AG10803 (cell line): ENCODE measurements at regions not wholly inside any gene's neighbourhood (a gene's known extent, or its start where the extent isn't known, plus 50 kb on each side); places are given as distances from the start of the nearest gene placed in this dataset.

Experiments used
- DNase-seq: peaks from one replicate; pipeline ENCODE4 v3.0.0; 2010; ENCODE audit warnings: low read depth
- H3K4me3 ChIP-seq: 2 replicates; pipeline ENCODE4 v1.5.1; 2011; ENCODE audit warnings: mild to moderate bottlenecking, low read length, control low read depth
- CTCF ChIP-seq: conservative IDR thresholded peaks from 2 replicates; pipeline ENCODE4 v1.5.1; 2011; ENCODE audit warnings: mild to moderate bottlenecking, low read length, control low read depth, inconsistent platforms

DNA sequence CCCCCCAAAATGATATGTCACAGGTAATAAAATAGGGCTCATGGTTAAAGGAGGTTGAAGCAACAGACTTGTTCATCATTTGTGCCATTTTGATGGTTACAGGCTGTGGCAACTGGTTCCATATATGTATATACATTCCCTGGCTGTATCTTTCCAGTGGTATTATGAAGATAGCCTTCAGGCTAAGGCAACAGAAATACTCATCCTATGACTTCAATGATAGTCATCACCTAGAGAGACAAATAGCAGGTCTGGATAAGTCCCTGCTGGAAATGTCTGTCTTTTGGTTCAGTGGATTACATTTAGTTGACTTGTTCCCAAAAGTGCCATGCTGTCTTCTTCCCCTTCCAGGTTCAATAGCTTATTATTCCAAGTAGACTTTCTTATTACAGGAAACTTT lies 997.4 kb downstream of the FLRT2 start:
- DNase-seq = no peak
- TF ChIP-seq CTCF = no peak
- no peak overlapping the region for H3K4me3 ChIP-seq

DNA sequence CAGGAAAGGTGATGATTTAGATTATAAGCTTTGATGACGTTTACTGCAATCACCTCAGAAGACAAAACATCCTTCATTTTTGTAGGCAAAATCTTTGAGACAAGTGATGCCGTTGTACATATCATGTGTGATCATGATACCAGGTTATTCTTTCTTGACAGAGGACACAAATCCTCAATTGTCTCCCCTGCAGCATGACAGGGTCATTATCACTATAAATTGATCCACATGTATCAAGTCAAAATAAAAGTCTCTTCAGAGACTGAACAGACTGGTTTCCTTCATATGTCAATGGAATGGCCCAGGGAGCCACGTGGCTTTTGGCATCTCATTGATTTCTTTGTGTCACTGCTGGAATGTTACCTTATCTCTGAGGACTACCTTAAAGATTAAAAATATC lies 995.7 kb downstream of the FLRT2 start:
- H3K4me3 ChIP-seq = no peak overlapping the region
- TF ChIP-seq CTCF = no peak
- DNase-seq = no peak

DNA sequence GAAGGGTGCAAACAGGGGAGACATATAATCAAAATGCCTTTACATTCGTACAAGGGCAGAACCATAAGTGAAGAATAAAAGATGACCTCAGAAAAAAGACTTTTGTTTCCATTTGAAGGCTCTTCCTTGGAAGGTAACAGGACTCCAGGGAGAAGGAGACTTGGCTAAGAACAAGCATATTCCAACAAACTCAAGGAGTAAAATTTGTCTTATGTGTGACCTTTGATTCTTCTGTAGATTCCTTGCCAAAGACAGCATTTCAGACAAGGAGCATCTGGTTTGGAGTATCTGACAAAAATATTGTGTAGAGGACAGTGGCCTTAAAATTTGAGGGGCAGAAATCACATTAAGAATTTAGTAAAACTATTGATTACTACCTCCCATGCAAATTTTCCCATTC lies 991.9 kb downstream of the FLRT2 start:
- no peak for DNase-seq
- no peak overlapping the region for H3K4me3 ChIP-seq
- no peak for TF ChIP-seq CTCF

- DNase-seq = no peak
Measured at GRCh38 chr14:86521031-86521730, 991.2 kb downstream of the FLRT2 start.

DNA sequence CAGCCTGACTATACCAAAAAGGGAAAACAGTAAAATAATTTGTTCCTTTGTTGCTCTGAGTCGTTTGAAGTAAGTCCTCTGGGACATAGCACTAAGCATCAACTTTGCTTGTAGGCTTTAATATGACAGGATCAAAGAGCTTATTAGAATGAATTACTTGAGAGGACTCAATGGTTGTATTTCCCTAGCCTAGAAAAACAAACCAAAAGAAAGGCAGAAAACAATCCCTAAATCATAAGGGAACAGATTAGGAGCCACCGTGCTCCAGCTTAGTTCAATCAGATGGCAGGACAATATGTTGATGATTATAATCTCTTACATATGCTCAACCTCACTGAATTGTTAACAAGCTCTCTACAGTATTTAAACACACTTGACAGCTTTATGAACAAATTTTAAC lies 988.4 kb downstream of the FLRT2 start:
- no peak for DNase-seq
- TF ChIP-seq CTCF = no peak
- no peak overlapping the region for H3K4me3 ChIP-seq

More at GRCh38 chr14:86521031-86521730, 991.2 kb downstream of the FLRT2 start:
- no peak for TF ChIP-seq CTCF
- no peak overlapping the region for H3K4me3 ChIP-seq

DNA sequence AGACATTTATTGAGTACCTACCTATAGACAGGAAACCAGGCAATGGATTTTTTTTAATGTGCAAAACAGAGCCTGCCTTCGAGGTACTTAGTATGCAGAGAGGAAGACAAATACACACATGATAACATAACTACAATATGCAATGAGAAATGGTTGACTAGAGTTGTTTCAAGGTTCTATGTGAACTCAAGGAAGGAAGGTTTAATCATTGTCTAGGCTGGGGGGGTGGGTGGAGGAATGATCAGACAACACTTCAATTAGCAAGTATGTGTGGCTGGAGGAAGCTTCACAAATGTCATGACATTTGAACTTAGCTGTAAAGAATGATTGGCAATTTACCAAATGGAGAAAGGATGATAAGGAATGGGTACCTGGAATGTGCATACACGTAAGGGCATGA lies 985.3 kb downstream of the FLRT2 start:
- no peak for DNase-seq
- H3K4me3 ChIP-seq = no peak overlapping the region
- no peak for TF ChIP-seq CTCF

GRCh38 chr14:86513564-86513963 lies 983.6 kb downstream of the FLRT2 start:
- TF ChIP-seq CTCF = no peak
- DNase-seq = no peak
- H3K4me3 ChIP-seq = no peak overlapping the region
